ENCODE measurements at regions not wholly inside any gene's neighbourhood (a gene's known extent, or its start where the extent isn't known, plus 50 kb on each side); places are given as distances from the start of the nearest gene placed in this dataset.

DNA sequence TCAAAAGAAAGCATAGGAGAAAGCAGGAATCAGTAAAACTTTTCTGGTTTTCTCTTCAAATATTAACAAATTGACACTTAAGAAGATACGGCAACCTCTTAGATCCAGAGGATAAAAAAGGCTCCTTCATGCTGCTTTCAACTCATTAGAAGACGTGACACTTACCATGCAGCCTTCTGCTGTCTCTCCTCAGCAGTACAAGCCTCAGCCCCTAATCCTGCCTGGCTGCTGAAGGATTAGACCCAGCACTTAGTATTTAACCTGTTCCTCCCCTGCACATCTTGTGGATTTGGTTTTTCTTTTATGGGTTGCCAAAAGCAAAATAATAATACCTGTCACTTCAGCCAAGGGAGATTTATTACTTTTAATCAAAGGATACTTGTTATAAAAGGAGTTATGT lies 108.4 kb downstream of the LYZL1 start:
- DNase-seq = no peak

DNA sequence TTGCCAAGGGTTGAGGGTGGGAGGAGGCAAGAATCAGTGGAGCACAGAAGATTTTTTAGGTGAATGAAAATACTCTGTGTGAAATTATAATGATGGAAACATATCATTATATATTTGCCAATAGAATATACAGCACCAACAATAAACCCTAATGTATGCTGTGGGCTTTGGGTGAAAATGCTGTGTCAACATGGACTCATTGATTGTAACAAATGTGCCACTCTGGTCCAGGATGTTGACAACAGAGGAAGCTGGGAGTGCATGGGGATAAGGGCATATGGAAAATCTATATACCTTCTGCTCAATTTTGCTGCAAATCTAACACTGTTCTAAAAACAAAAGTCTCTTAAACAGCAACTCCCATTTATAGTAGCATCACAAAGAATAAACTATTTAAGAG lies 114.3 kb downstream of the LYZL1 start:
- no peak for DNase-seq

- no peak for DNase-seq
Observed at GRCh38 chr10:29407280-29407858, 118.5 kb downstream of the LYZL1 start.
